Memory B cell (primary cell): ENCODE measurements at regions not wholly inside any gene's neighbourhood (a gene's known extent, or its start where the extent isn't known, plus 50 kb on each side); places are given as distances from the start of the nearest gene placed in this dataset.

Experiments
- ATAC-seq: fragments of 150-1000 bp; cut with Tn5 transposase; 2 replicates; pipeline ENCODE4 v1.10.0; 2021; ENCODE audit warnings: low read depth, mild to moderate bottlenecking, moderate library complexity
- DNase-seq, 2 donors: peaks; one replicate each; pipeline ENCODE4 v3.0.0; 2022; ENCODE audit warnings: low spot score in 2 of 2
- H3K27ac Mint-ChIP-seq: one replicate; pipeline ENCODE4 v1.8.0; 2022; ENCODE audit warnings: mild to moderate bottlenecking, moderate library complexity, mixed read lengths
- H3K27me3 Mint-ChIP-seq: one replicate; pipeline ENCODE4 v1.8.0; 2022; ENCODE audit warnings: mixed read lengths
- H3K36me3 Mint-ChIP-seq: one replicate; pipeline ENCODE4 v1.8.0; 2022; ENCODE audit warnings: mild to moderate bottlenecking, mixed read lengths
- H3K4me1 Mint-ChIP-seq: one replicate; pipeline ENCODE4 v1.8.0; 2022; ENCODE audit warnings: mixed read lengths
- H3K4me3 Mint-ChIP-seq: one replicate; pipeline ENCODE4 v1.8.0; 2022; ENCODE audit warnings: mild to moderate bottlenecking, moderate library complexity, mixed read lengths
- H3K9me3 Mint-ChIP-seq: one replicate; pipeline ENCODE4 v1.8.0; 2022; ENCODE audit warnings: mixed read lengths

DNA sequence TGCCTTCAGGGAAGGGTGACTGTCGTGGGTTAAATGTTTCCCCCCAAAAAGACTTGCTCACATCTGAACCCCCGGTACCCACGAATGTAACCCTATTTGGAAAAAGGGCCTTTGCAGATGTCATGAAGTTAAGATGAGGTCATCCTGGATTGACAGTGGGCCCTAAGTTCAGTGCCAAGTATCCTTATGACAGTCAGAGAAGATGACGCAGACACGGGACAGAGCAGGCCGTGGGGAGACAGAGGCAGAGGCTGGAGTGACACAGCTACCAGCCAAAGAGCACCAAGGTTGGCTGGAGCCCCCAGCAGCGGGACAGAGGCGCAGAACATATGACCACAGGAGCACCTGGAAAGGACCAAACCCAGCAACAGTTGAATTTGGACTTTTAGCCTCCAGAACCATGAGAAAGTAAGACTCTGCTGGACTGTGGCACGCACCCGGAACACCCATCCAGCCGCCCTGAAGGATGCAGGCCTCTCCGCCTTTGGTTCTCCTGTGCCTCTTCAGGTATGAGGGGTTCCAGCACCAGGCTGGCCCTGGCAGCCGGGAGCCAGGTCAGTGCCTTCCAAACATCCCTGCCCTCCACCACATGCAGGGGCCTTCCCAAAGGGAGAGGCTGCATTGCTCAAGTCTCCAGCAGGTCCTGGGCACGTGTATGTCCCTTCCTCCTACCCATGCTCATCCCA, 104.0 kb downstream of the FOXL1 start:
- Mint-ChIP-seq H3K4me1 (peaks cover 9% of the 10 kb centered on the region), H3K27ac (no peak overlapping the region), H3K4me3 (no peak overlapping the region), H3K9me3 (peaks cover 6% of the 10 kb centered on the region), H3K27me3 (peaks cover 13% of the 10 kb centered on the region), H3K36me3 (peaks cover 6% of the 10 kb centered on the region)
- no peak for DNase-seq
- no peak for ATAC-seq

- peaks cover 9% of the 10 kb centered on the region for H3K4me1 Mint-ChIP-seq
- H3K27ac Mint-ChIP-seq: no peak overlapping the region
- H3K36me3 Mint-ChIP-seq: peaks cover 6% of the 10 kb centered on the region
- H3K9me3 Mint-ChIP-seq: peaks cover 6% of the 10 kb centered on the region
- H3K27me3 Mint-ChIP-seq: peaks cover 11% of the 10 kb centered on the region
- DNase-seq (no peak), ATAC-seq (no peak)
- no peak overlapping the region for H3K4me3 Mint-ChIP-seq
These were observed 105.3 kb downstream of the FOXL1 start for GRCh38 chr16:86683441-86684194.

- Mint-ChIP-seq H3K36me3 (peaks cover 6% of the 10 kb centered on the region), H3K9me3 (peaks cover 6% of the 10 kb centered on the region), H3K27me3 (peaks cover 11% of the 10 kb centered on the region), H3K4me1 (peaks cover 9% of the 10 kb centered on the region), H3K27ac (no peak overlapping the region), H3K4me3 (no peak overlapping the region)
- DNase-seq (no peak), ATAC-seq (no peak)
These were observed 106.7 kb downstream of the FOXL1 start for GRCh38 chr16:86685076-86685475.

DNA sequence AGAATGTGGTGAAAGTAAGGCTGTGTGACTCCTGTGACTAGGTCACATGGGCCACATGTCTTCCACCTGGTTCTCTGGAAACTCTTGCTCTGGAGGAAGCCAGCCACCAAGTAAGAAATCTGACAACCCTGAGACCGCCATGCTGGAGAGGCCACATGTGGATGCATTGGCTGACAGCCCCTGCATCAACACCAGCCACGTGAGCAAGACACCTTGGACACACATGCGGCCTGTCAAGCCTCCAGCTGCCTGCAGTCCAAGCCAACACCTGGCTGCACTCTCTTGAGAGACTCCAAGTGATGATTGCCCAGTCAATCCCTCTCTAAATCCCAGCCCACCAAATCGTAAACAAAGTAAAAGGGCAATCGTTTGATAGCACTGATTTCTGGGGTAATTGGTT, 112.6 kb downstream of the FOXL1 start:
- ATAC-seq: no peak
- Mint-ChIP-seq H3K4me1 (no peaks in the 10 kb centered on the region), H3K27ac (no peak overlapping the region), H3K36me3 (no peaks in the 10 kb centered on the region), H3K9me3 (peaks cover 1% of the 10 kb centered on the region), H3K4me3 (no peak overlapping the region), H3K27me3 (peaks cover 7% of the 10 kb centered on the region)
- no peak for DNase-seq

GRCh38 chr16:86692426-86692825, 114.1 kb downstream of the FOXL1 start:
- Mint-ChIP-seq H3K4me3 (no peak overlapping the region), H3K27ac (no peak overlapping the region), H3K9me3 (peaks cover 1% of the 10 kb centered on the region), H3K4me1 (no peaks in the 10 kb centered on the region), H3K27me3 (peaks cover 7% of the 10 kb centered on the region), H3K36me3 (no peaks in the 10 kb centered on the region)
- DNase-seq: no peak
- no peak for ATAC-seq

DNA sequence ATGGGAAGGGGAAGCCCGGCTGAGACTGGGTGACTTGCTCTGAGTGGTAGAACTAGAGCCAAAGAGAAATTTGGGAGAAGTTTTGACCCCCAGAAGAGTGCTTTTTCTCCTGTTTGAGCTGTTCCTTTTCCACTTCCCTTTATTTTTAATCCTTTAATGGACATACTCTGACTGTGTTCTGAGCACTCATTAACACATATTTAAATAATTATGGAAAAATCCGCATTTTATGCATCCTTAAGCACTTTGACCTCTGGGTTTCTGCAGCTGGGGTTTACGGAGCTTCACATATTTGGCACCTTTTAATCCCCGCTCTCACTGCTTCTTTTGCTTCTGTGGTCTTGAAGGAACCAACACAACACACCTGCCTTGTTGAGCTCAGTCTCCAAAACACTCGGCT, 114.7 kb downstream of the FOXL1 start:
- Mint-ChIP-seq H3K4me3 (no peak overlapping the region), H3K27ac (no peak overlapping the region), H3K27me3 (peaks cover 7% of the 10 kb centered on the region), H3K36me3 (no peaks in the 10 kb centered on the region), H3K4me1 (no peaks in the 10 kb centered on the region), H3K9me3 (peaks cover 1% of the 10 kb centered on the region)
- ATAC-seq (no peak), DNase-seq (no peak)

DNA sequence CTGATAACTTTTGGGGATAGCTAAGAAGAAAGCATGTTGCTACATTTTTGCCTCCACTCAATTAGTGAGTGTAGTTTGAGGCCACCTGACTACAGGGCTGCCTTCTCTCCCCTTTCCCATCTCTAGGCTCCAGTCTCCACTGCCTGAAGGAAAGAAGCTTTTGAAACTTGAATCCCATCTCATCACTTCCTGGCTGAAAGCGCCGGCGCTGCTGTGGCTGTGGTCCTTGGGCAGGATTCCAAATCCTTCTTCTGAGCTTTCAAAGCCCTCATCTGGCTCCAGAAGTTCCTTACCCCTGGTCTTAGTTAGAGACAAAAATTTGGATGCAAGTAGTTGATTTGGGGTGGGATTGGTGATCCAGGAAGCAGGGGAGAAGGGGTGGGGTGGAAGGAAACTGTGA, 119.4 kb downstream of the FOXL1 start:
- ATAC-seq (no peak), DNase-seq (no peak)
- Mint-ChIP-seq H3K27me3 (peaks cover 11% of the 10 kb centered on the region), H3K36me3 (no peaks in the 10 kb centered on the region), H3K27ac (no peak overlapping the region), H3K4me3 (no peak overlapping the region), H3K4me1 (no peaks in the 10 kb centered on the region), H3K9me3 (peaks cover 1% of the 10 kb centered on the region)

- ATAC-seq (no peak), DNase-seq (no peak)
- Mint-ChIP-seq H3K4me3 (no peak overlapping the region), H3K27ac (no peak overlapping the region), H3K36me3 (no peaks in the 10 kb centered on the region), H3K9me3 (peaks cover 4% of the 10 kb centered on the region), H3K4me1 (no peaks in the 10 kb centered on the region), H3K27me3 (peaks cover 12% of the 10 kb centered on the region)
These were observed 121.9 kb downstream of the FOXL1 start for GRCh38 chr16:86700046-86700945.

DNA sequence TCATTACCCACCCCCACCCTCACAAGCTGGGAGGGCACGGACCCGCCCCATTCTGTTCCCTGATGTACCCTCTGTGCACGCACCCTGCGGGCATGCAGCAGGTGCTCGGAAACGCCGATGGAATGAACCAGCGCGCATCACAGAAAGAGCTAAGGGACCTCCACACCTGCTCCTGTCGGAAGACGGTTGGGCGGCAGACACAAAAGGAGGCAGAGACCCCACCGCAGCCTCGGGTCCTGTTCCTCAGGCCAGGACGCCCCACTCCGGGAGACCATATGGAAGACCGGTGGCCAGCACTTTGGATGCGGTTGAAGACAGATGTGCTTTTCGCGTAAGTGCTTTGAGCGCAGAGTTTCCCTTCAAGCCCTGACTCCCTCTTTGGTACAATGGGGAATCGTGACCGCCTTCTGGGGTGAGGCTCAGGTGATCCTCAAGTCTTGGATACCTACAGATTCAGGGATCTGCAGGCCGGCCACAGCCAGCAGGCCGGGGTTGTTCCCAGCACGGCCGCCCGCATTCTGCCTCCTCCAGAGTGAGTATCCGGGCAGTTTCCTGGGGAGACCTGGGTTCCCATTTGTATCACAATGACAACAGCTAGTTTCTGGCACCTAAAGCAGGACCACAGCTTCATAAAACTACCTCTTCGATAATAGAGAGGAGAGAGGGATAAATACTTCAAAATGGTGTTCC, 123.1 kb downstream of the FOXL1 start:
- Mint-ChIP-seq H3K27me3 (peaks cover 11% of the 10 kb centered on the region), H3K9me3 (peaks cover 4% of the 10 kb centered on the region), H3K27ac (no peak overlapping the region), H3K36me3 (no peaks in the 10 kb centered on the region), H3K4me1 (no peaks in the 10 kb centered on the region), H3K4me3 (no peak overlapping the region)
- DNase-seq (no peak), ATAC-seq (no peak)

- peaks cover 4% of the 10 kb centered on the region for H3K9me3 Mint-ChIP-seq
- H3K27me3 Mint-ChIP-seq: peaks cover 11% of the 10 kb centered on the region
- no peak overlapping the region for H3K4me3 Mint-ChIP-seq
- no peak overlapping the region for H3K27ac Mint-ChIP-seq
- no peaks in the 10 kb centered on the region for H3K36me3 Mint-ChIP-seq
- H3K4me1 Mint-ChIP-seq: no peaks in the 10 kb centered on the region
- ATAC-seq (no peak), DNase-seq (no peak)
These were observed 124.7 kb downstream of the FOXL1 start for GRCh38 chr16:86702824-86703588.

- Mint-ChIP-seq H3K9me3 (peaks cover 10% of the 10 kb centered on the region), H3K27me3 (peaks cover 11% of the 10 kb centered on the region), H3K36me3 (no peaks in the 10 kb centered on the region), H3K4me1 (no peaks in the 10 kb centered on the region), H3K4me3 (no peak overlapping the region), H3K27ac (no peak overlapping the region)
- ATAC-seq (no peak), DNase-seq (no peak)
These were observed 126.2 kb downstream of the FOXL1 start for GRCh38 chr16:86704516-86704915.

DNA sequence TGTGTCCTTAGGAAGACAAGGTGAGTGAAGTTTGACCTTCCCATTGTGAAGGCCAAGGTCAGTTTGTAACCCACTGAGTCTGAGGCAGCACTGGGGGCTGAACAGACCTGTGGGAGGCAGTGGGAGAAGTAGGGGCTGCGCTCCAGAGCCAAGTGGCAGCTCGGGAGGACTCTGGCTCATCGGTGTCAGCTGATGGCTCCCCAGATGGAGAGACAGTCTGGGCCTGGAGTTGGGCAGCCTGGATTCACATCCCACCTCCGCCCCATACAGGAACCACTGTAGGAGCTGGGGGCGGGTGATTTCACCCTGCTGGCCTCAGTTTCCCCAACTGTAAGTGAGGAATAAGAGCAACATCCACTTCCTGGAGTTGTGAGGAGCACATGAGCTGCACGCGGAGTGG, 128.4 kb downstream of the FOXL1 start:
- Mint-ChIP-seq H3K4me1 (no peaks in the 10 kb centered on the region), H3K9me3 (peaks cover 10% of the 10 kb centered on the region), H3K27ac (no peak overlapping the region), H3K27me3 (peaks cover 7% of the 10 kb centered on the region), H3K36me3 (no peaks in the 10 kb centered on the region), H3K4me3 (no peak overlapping the region)
- DNase-seq (no peak), ATAC-seq (no peak)

GRCh38 chr16:86707171-86707570, 128.8 kb downstream of the FOXL1 start:
- DNase-seq: no peak
- no peak for ATAC-seq
- Mint-ChIP-seq H3K27me3 (peaks cover 7% of the 10 kb centered on the region), H3K36me3 (no peaks in the 10 kb centered on the region), H3K9me3 (peaks cover 10% of the 10 kb centered on the region), H3K4me1 (no peaks in the 10 kb centered on the region), H3K27ac (no peak overlapping the region), H3K4me3 (no peak overlapping the region)
